IMR-90 (cell line): ENCODE measurements at regions not wholly inside any gene's neighbourhood (a gene's known extent, or its start where the extent isn't known, plus 50 kb on each side); places are given as distances from the start of the nearest gene placed in this dataset.
A peak's percentile ranks its signal among the peaks of the same experiment; 100 is the strongest.

Experiments used
- ATAC-seq: fragments of 200-7000 bp; cut with Tn5 transposase; 2 replicates; pipeline ENCODE4 v1.9.1; 2020; ENCODE audit warnings: low read depth, mild to moderate bottlenecking, moderate library complexity
- BruUV-seq: library from RNA; stranded (reverse); fragments of 400-500 nt; replicated peaks from 2 replicates; lab custom pipeline; 2021; lab: Mats Ljungman, UMichigan
- CTCF ChIA-PET: fragments of 300-600 bp; formaldehyde crosslinking; extraction: SDS; loops from one replicate; lab custom pipeline; 2021; ENCODE audit warnings: antibody characterized with exemption; lab: Yijun Ruan, JAX
- POLR2A ChIA-PET: fragments of 300-600 bp; sonication (Branson Sonifier 250); formaldehyde crosslinking; loops from one replicate; lab custom pipeline; 2022; ENCODE audit warnings: antibody characterized with exemption; ENCODE audit not compliant: unreplicated experiment; lab: Charles Lee
- DNase-seq: peaks from one replicate; pipeline ENCODE4 v3.0.0; 2013
- H2AFZ ChIP-seq: replicated peaks from 2 replicates; pipeline ENCODE3; 2013; ENCODE audit warnings: low read length, mild to moderate bottlenecking; ENCODE audit not compliant: poor library complexity
- H2AK5ac ChIP-seq: 2 replicates; pipeline ENCODE4 v1.6.1; 2013; ENCODE audit warnings: low read depth, low read length, inconsistent platforms
- H2AK9ac ChIP-seq: replicated peaks from 2 replicates; pipeline ENCODE3; 2013; ENCODE audit warnings: mild to moderate bottlenecking, low read depth, low read length, moderate library complexity; ENCODE audit not compliant: poor library complexity
- H2BK120ac ChIP-seq: 2 replicates; pipeline ENCODE4 v1.6.1; 2013; ENCODE audit warnings: low read depth, low read length, inconsistent platforms
- H2BK15ac ChIP-seq: 3 replicates; pipeline ENCODE4 v1.6.1; 2013; ENCODE audit warnings: low read depth, low read length, inconsistent platforms
- H2BK20ac ChIP-seq: 2 replicates; pipeline ENCODE4 v1.6.1; 2013; ENCODE audit warnings: low read depth, mild to moderate bottlenecking, inconsistent platforms, low read length, moderate library complexity
- H2BK5ac ChIP-seq: 2 replicates; pipeline ENCODE4 v1.6.1; 2013; ENCODE audit warnings: mild to moderate bottlenecking, low read depth, low read length, inconsistent platforms; ENCODE audit not compliant: poor library complexity, severe bottlenecking
- H3K14ac ChIP-seq: replicated peaks from 2 replicates; pipeline ENCODE4 v1.6.1; 2013; ENCODE audit warnings: low read depth, low read length, inconsistent platforms
- H3K18ac ChIP-seq: 2 replicates; pipeline ENCODE4 v1.6.1; 2013; ENCODE audit warnings: low read depth, low read length, control low read depth
- H3K23ac ChIP-seq: 2 replicates; pipeline ENCODE4 v1.6.1; 2013; ENCODE audit warnings: low read depth, low read length, inconsistent platforms
- H3K27ac ChIP-seq: 2 replicates; pipeline ENCODE4 v1.5.1; 2013; ENCODE audit warnings: mild to moderate bottlenecking, control low read depth, low read length; ENCODE audit not compliant: insufficient read depth
- H3K27me3 ChIP-seq: 2 replicates; pipeline ENCODE4 v1.6.1; 2013; ENCODE audit warnings: low read length; ENCODE audit not compliant: control insufficient read depth, insufficient read depth
- H3K36me3 ChIP-seq: 2 replicates; pipeline ENCODE4 v1.6.1; 2013; ENCODE audit warnings: low read length, mixed read lengths; ENCODE audit not compliant: control insufficient read depth, insufficient read depth
- H3K4ac ChIP-seq: 2 replicates; pipeline ENCODE4 v1.6.1; 2013; ENCODE audit warnings: low read depth, low read length, inconsistent platforms
- H3K4me1 ChIP-seq: 2 replicates; pipeline ENCODE4 v1.6.1; 2013; ENCODE audit warnings: low read length, mixed read lengths; ENCODE audit not compliant: control insufficient read depth, insufficient read depth
- H3K4me2 ChIP-seq: 2 replicates; pipeline ENCODE4 v1.6.1; 2013; ENCODE audit warnings: low read depth, mild to moderate bottlenecking, control low read depth, low read length, moderate library complexity
- H3K4me3 ChIP-seq: 2 replicates; pipeline ENCODE4 v1.5.1; 2013; ENCODE audit warnings: low read depth, mild to moderate bottlenecking, control low read depth, low read length, moderate library complexity; ENCODE audit not compliant: insufficient read depth
- H3K56ac ChIP-seq: 2 replicates; pipeline ENCODE4 v1.6.1; 2013; ENCODE audit warnings: low read length, inconsistent platforms; ENCODE audit not compliant: insufficient read depth; ENCODE audit errors: extremely low read depth
- H3K79me1 ChIP-seq, 2 experiments: 2 replicates each; pipeline ENCODE4 v1.6.1; 2013; ENCODE audit warnings: low read length in 2 of 2, inconsistent platforms in 1 of 2, low read depth in 1 of 2
- H3K9ac ChIP-seq: 2 replicates; pipeline ENCODE4 v1.6.1; 2013; ENCODE audit warnings: low read depth, low read length, control low read depth
- H3K9me1 ChIP-seq: 2 replicates; pipeline ENCODE4 v1.6.1; 2013; ENCODE audit warnings: low read length, inconsistent platforms; ENCODE audit not compliant: insufficient read depth
- H3K9me3 ChIP-seq: 2 replicates; pipeline ENCODE4 v1.6.1; 2013; ENCODE audit warnings: low read length; ENCODE audit not compliant: control insufficient read depth, insufficient read depth
- H4K20me1 ChIP-seq: 2 replicates; pipeline ENCODE4 v1.6.1; 2013; ENCODE audit warnings: low read length, inconsistent platforms; ENCODE audit not compliant: insufficient read depth
- H4K5ac ChIP-seq: 2 replicates; pipeline ENCODE4 v1.6.1; 2013; ENCODE audit warnings: mild to moderate bottlenecking, low read depth, low read length, control low read depth
- H4K8ac ChIP-seq, 2 experiments: 2 replicates each; pipeline ENCODE4 v1.6.1; 2013; ENCODE audit warnings: low read depth in 2 of 2, low read length in 2 of 2, control low read depth in 1 of 2, inconsistent platforms in 1 of 2
- H4K91ac ChIP-seq: 2 replicates; pipeline ENCODE4 v1.6.1; 2013; ENCODE audit warnings: low read depth, low read length, inconsistent platforms; ENCODE audit not compliant: insufficient read depth
- CEBPB ChIP-seq: IDR thresholded peaks from 2 replicates; pipeline ENCODE4 v1.6.1; 2012; ENCODE audit warnings: low read depth, low read length, improper control_type of control experiment
- CTCF ChIP-seq: conservative IDR thresholded peaks from 2 replicates; pipeline ENCODE4 v1.5.1; 2012; ENCODE audit warnings: mild to moderate bottlenecking, low read depth, low read length, improper control_type of control experiment
- FOS ChIP-seq: fragments of 150-350 bp; IDR thresholded peaks from 2 replicates; pipeline ENCODE4 v1.6.1; 2016; ENCODE audit warnings: low read depth, low read length
- MAFK ChIP-seq: IDR thresholded peaks from 2 replicates; pipeline ENCODE4 v1.6.1; 2012; ENCODE audit warnings: low read depth, low read length, improper control_type of control experiment
- MXI1 ChIP-seq: IDR thresholded peaks from 2 replicates; pipeline ENCODE4 v1.6.1; 2012; ENCODE audit warnings: low read depth, mild to moderate bottlenecking, low read length, moderate library complexity, borderline replicate concordance
- SMC3 ChIP-seq: fragments of 150-350 bp; IDR thresholded peaks from 2 replicates; pipeline ENCODE4 v1.6.1; 2016; ENCODE audit warnings: low read depth, mild to moderate bottlenecking, antibody characterized with exemption, low read length, moderate library complexity
- WGBS, 2 experiments: methylation state at CpG; one replicate each; pipeline versions ENCODE4 v1.1.5 to v1.1.7; 2013; ENCODE audit warnings: missing lambda C conversion rate in 2 of 2; ENCODE audit not compliant: insufficient read length in 1 of 2; ENCODE audit errors: extremely low coverage in 2 of 2; 5-methylcytosine and 5-hydroxymethylcytosine counted together
- dilution Hi-C: fragments of 300-500 bp; cut with HindIII; formaldehyde crosslinking; loops from one replicate; pipeline ENCODE4 v1.14.3; 2018; ENCODE audit warnings: low sequenced_read_pairs; ENCODE audit not compliant: unreplicated experiment
- in situ Hi-C: fragments of 300-500 bp; cut with MboI; formaldehyde crosslinking; loops from 3 replicates; pipeline ENCODE4 v1.14.3; 2019; ENCODE audit warnings: low sequenced_read_pairs, inconsistent platforms, mixed read lengths
- intact Hi-C: fragments of 100-400 bp; cut with micrococcal nuclease; formaldehyde crosslinking; loops from 2 replicates; pipeline ENCODE4 v1.10.0; 2022

- Histone ChIP-seq H3K56ac (no peak overlapping the region), H3K4me2 (no peak overlapping the region), H4K20me1 (no peaks in the 10 kb centered on the region), H2BK15ac (no peak overlapping the region), H3K27me3 (no peaks in the 10 kb centered on the region), H4K91ac (no peak overlapping the region), H2BK120ac (peak overlapping the region; percentile 28), H3K9ac (no peak overlapping the region), H3K9me1 (no peaks in the 10 kb centered on the region), H4K5ac (peak overlapping the region; percentile 57; the same call in 1 of the 2 replicates), H3K23ac (no peak overlapping the region), H4K8ac (peak overlapping the region in 1 of 2 experiments; percentile 15; a peak in 1 of 4 replicates), H3K79me1 (no peaks in the 10 kb centered on the region), H2BK5ac (peak overlapping the region; percentile 18), H3K27ac (no peak overlapping the region; the same call in 1 of the 2 replicates), H2AK9ac (no peak overlapping the region), H3K9me3 (no peaks in the 10 kb centered on the region), H3K14ac (no peak overlapping the region), H2BK20ac (no peak overlapping the region; the same call in 1 of the 2 replicates), H3K4ac (peak overlapping the region; percentile 13; the same call in 1 of the 2 replicates), H3K4me1 (peaks cover 7% of the 10 kb centered on the region), H3K4me3 (no peak overlapping the region), H3K36me3 (no peaks in the 10 kb centered on the region), H2AK5ac (no peak overlapping the region), H3K18ac (peak overlapping the region; percentile 85), H2AFZ (no peak overlapping the region)
- DNase-seq (no peak), ATAC-seq (no peak; the same call in 1 of the 2 replicates)
- intact Hi-C loops (no loop called here), dilution Hi-C loops (no loop called here), in situ Hi-C loops (no loop called here)
- POLR2A ChIA-PET: no interaction called here
- TF ChIP-seq CTCF: no peak
- no peak for TF ChIP-seq MXI1
- no peak for TF ChIP-seq CEBPB
- TF ChIP-seq SMC3: no peak
- no peak for TF ChIP-seq MAFK
- TF ChIP-seq FOS: no peak
- WGBS, 2 experiments: 100% methylated on average over 1 of the region's 2 CpGs; no CpG with 5 or more reads in 1 of the 2 experiments
- CTCF ChIA-PET: interaction anchor here (0.6 kb wide), 1 partner anchor 9 kb away, joined by 3 read pairs; no protein-coding TSS in a partner anchor
- BruUV-seq: no TSS peak
Measured at GRCh38 chr12:76669981-76670380, 93.9 kb upstream of the ZDHHC17 start.
